ENCODE measurements at regions not wholly inside any gene's neighbourhood (a gene's known extent, or its start where the extent isn't known, plus 50 kb on each side); places are given as distances from the start of the nearest gene placed in this dataset.

DNA sequence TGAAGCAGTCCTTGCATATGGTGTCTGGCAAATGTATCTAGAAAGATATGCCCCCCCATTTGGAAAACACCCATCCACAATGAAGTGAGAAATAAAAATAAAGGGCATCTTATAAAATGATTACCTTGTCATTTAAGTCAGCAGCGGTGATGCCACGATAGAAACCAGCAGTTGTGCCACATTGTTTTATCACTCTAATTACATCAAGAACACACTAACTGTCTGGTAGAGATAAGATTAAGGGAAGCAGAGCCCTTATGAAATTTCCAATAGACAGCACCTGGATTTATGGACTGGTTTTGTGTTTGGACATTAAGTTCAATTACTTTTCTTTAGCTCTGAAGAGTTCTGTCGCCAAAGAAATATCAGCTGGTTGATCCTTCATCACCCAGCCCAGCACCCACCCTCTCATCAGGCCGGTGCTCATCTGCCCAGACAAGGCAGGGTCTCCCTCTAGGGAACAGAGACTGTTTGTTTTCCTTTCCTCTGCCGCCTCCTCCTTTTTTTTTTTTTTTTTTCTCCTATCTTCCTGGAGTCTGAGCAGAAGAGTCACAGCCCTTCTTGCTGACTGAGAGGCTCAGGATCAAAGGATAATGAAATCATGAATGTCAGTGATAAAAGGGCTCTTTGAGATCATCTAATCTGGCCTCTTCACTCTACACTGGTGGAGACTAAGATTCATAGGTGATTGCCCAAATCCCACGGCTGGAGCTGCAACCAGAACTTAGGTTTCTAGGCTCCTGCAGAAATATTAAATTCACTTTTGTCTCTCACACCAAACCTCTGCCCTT is 464.1 kb downstream of the NTRK3 start:
- WGBS, result 46% methylated on average over 6 of the region's 6 CpGs
- TF ChIP-seq, protein P1, sequence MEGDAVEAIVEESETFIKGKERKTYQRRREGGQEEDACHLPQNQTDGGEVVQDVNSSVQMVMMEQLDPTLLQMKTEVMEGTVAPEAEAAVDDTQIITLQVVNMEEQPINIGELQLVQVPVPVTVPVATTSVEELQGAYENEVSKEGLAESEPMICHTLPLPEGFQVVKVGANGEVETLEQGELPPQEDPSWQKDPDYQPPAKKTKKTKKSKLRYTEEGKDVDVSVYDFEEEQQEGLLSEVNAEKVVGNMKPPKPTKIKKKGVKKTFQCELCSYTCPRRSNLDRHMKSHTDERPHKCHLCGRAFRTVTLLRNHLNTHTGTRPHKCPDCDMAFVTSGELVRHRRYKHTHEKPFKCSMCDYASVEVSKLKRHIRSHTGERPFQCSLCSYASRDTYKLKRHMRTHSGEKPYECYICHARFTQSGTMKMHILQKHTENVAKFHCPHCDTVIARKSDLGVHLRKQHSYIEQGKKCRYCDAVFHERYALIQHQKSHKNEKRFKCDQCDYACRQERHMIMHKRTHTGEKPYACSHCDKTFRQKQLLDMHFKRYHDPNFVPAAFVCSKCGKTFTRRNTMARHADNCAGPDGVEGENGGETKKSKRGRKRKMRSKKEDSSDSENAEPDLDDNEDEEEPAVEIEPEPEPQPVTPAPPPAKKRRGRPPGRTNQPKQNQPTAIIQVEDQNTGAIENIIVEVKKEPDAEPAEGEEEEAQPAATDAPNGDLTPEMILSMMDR (IDR thresholded peaks at IDR 0.05), result no peak
- TF ChIP-seq POLR2A (IDR thresholded peaks at IDR 0.05) (no peak), POLR2AphosphoS5 (IDR thresholded peaks at IDR 0.05) (no peak)
- DNase-seq (ENCODE audit: low spot score), result no peak

DNA sequence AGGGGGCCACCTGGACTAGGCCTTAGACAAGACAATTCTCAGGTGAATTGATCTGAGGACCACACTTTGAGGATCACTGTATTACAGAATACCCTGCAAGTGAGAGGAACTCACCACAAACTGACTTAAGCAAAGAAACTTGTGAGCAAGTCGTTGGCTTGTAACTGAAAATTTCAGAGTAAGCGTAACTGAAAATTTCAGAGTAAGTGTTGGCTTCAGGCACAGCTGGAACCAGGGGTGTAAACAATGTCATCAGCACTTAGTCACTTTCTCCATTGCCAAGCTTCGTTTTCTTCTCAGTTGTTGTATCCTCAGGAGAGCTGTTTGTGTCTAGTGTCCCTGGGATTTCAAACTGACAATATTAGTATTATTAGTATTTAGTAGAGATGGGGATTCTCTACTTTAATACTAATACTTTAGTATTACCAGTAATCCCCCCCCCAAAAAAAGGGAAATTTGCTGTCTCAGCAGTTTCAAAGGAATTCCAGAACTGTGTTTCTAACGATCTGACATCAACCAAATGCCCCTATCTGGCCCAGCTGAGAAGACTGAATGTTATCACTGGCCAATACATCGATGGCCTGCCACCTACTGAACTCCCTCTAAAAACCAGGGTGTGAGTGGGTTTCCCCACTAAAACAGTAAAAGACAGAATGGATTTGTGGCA is 474.4 kb downstream of the NTRK3 start:
- intact Hi-C loops (cut with DNase I), result no loop called here
- H3K4me1 ChIP-seq (replicated peaks), result no peaks in the 10 kb centered on the region
- H3K9me3 ChIP-seq, result no peaks in the 10 kb centered on the region
- H3K4me3 ChIP-seq, result no peak overlapping the region
- TF ChIP-seq, protein P1 (IDR thresholded peaks at IDR 0.05), result no peak
- TF ChIP-seq POLR2A (IDR thresholded peaks at IDR 0.05), result no peak
- no peak for TF ChIP-seq POLR2AphosphoS5 (IDR thresholded peaks at IDR 0.05)
- DNase-seq (ENCODE audit: low spot score), result no peak
- no peak overlapping the region for H3K27ac ChIP-seq
- no peaks in the 10 kb centered on the region for H3K27me3 ChIP-seq (replicated peaks; ENCODE audit: insufficient read depth)
- H3K36me3 ChIP-seq, result no peaks in the 10 kb centered on the region
- 62% methylated on average over 5 of the region's 5 CpGs for WGBS

More for the DNA sequence above, 464.1 kb downstream of the NTRK3 start:
- H3K27me3 ChIP-seq (replicated peaks; ENCODE audit: insufficient read depth), result no peaks in the 10 kb centered on the region
- H3K4me3 ChIP-seq, result no peak overlapping the region
- no peaks in the 10 kb centered on the region for H3K4me1 ChIP-seq (replicated peaks)
- intact Hi-C loops (cut with DNase I), result no loop called here
- H3K9me3 ChIP-seq, result no peaks in the 10 kb centered on the region
- H3K27ac ChIP-seq, result no peak overlapping the region
- no peaks in the 10 kb centered on the region for H3K36me3 ChIP-seq

DNA sequence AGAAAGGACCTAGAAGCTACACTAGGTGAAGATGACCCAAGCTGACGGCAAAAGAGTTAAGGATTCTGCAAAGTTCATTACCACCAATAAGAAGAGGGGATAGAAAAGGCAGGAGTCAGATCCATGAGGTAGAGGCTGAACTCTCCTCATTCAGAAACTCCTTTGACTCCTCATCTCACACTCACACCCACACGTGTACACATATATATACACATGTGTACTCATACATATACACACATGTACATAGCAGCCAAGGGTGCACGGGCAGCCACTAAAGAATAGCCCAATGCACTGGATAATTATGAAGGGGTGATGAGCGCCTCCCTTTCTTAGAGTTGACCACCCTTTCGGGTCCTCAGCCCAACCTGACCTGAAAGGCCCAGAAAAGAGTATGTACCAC is 476.8 kb downstream of the NTRK3 start:
- Histone ChIP-seq H3K27me3 (replicated peaks; ENCODE audit: insufficient read depth) (no peaks in the 10 kb centered on the region), H3K4me3 (no peak overlapping the region), H3K36me3 (no peaks in the 10 kb centered on the region), H3K4me1 (replicated peaks) (no peaks in the 10 kb centered on the region), H3K27ac (no peak overlapping the region), H3K9me3 (no peaks in the 10 kb centered on the region)
- no peak for DNase-seq (ENCODE audit: low spot score)
- TF ChIP-seq POLR2A (IDR thresholded peaks at IDR 0.05) (no peak), POLR2AphosphoS5 (IDR thresholded peaks at IDR 0.05) (no peak)
- TF ChIP-seq, protein P1 (IDR thresholded peaks at IDR 0.05), result no peak
- intact Hi-C loops (cut with DNase I), result no loop called here
- WGBS, result 95% methylated on average over 5 of the region's 5 CpGs

DNA sequence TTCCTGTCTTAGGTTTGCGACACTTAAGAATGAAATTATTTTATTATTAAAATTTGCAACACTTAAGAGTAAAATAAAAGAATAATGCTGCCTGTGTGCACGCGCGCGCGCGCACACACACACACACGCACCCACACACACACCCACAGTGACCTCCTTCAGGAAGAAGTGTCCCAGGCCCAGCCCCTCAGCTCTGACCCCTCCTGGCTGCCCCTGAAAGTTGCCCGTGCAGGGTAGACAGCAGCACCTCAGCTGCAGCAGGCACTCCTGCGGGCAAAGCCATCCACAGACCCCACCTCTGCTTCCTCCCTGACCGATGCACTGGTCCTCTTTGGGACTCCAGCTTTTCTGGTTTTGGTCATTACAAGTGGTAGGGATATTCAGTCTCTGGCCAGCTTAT is 478.2 kb downstream of the NTRK3 start:
- Histone ChIP-seq H3K27me3 (replicated peaks; ENCODE audit: insufficient read depth) (no peaks in the 10 kb centered on the region), H3K4me3 (no peak overlapping the region), H3K36me3 (no peaks in the 10 kb centered on the region), H3K9me3 (no peaks in the 10 kb centered on the region), H3K4me1 (replicated peaks) (no peaks in the 10 kb centered on the region), H3K27ac (no peak overlapping the region)
- intact Hi-C loops (cut with DNase I), result no loop called here
- no peak for TF ChIP-seq POLR2AphosphoS5 (IDR thresholded peaks at IDR 0.05)
- no peak for TF ChIP-seq POLR2A (IDR thresholded peaks at IDR 0.05)
- TF ChIP-seq, protein P1 (IDR thresholded peaks at IDR 0.05), result no peak
- WGBS, result 80% methylated on average over 11 of the region's 11 CpGs
- DNase-seq (ENCODE audit: low spot score), result no peak

Data from prostate gland (tissue), 2 donors.